Endothelial cell of umbilical vein (primary cell): ENCODE measurements at regions not wholly inside any gene's neighbourhood (a gene's known extent, or its start where the extent isn't known, plus 50 kb on each side); places are given as distances from the start of the nearest gene placed in this dataset.

Experiments
- CTCF ChIP-seq, 2 donors: IDR thresholded peaks; 1 replicate in 1 of 2; 2 replicates in 1 of 2; pipeline ENCODE4 v1.5.1; 2011; ENCODE audit warnings: low read length in 2 of 2, mild to moderate bottlenecking in 2 of 2, moderate library complexity in 2 of 2, control low read depth in 1 of 2, inconsistent platforms in 1 of 2, low read depth in 1 of 2; ENCODE audit not compliant: insufficient read depth in 1 of 2; ENCODE audit errors: extremely low read depth in 1 of 2
- POLR2A ChIP-seq: IDR thresholded peaks from 2 replicates; pipeline ENCODE4 v1.6.1; 2012; ENCODE audit warnings: low read depth, mild to moderate bottlenecking, control low read depth, low read length

- no peak for TF ChIP-seq CTCF (IDR thresholded peaks at IDR 0.05; ENCODE audit: extremely low read depth in 1 of 2, insufficient read depth in 1 of 2, low read depth in 1 of 2, low read length in 2 of 2)
- no peak for TF ChIP-seq POLR2A
Measured at GRCh38 chr5:79186021-79186420, 49.9 kb upstream of the JMY start.
